GM23338 (cell line): ENCODE measurements at regions not wholly inside any gene's neighbourhood (a gene's known extent, or its start where the extent isn't known, plus 50 kb on each side); places are given as distances from the start of the nearest gene placed in this dataset.

Experiments used
- ATAC-seq: fragments of 200-7000 bp; cut with Tn5 transposase; 3 replicates; pipeline ENCODE4 v1.9.1; 2020
- DNase-seq: peaks from one replicate; pipeline ENCODE4 v3.0.0-alpha.2; 2015; ENCODE audit warnings: low spot score
- H2AFZ ChIP-seq: fragments of 200-600 bp; sonication (generic); 2 replicates; pipeline ENCODE4 v1.8.0; 2016; ENCODE audit warnings: antibody characterized with exemption, mild to moderate bottlenecking, moderate library complexity
- H3F3A ChIP-seq: fragments of 200-600 bp; sonication (generic); replicated peaks from 2 replicates; pipeline ENCODE4 v1.8.0; 2017; ENCODE audit warnings: antibody characterized with exemption, mixed run types, low read depth
- H3K27ac ChIP-seq: fragments of 200-600 bp; sonication (generic); 2 replicates; pipeline ENCODE4 v1.6.1; 2016; ENCODE audit warnings: low read depth
- H3K27me3 ChIP-seq: fragments of 200-600 bp; sonication (generic); 2 replicates; pipeline ENCODE4 v1.8.0; 2016; ENCODE audit warnings: mild to moderate bottlenecking, mixed run types, moderate library complexity; ENCODE audit not compliant: insufficient read depth
- H3K36me3 ChIP-seq: fragments of 200-600 bp; sonication (generic); 2 replicates; pipeline ENCODE4 v1.8.0; 2016; ENCODE audit warnings: mild to moderate bottlenecking; ENCODE audit not compliant: insufficient read depth
- H3K4me1 ChIP-seq: fragments of 200-600 bp; sonication (generic); 2 replicates; pipeline ENCODE4 v1.8.0; 2016; ENCODE audit warnings: mild to moderate bottlenecking, moderate library complexity; ENCODE audit not compliant: insufficient read depth
- H3K4me2 ChIP-seq: fragments of 200-600 bp; sonication (generic); 2 replicates; pipeline ENCODE4 v1.7.1; 2017; ENCODE audit warnings: mixed run types
- H3K4me3 ChIP-seq: fragments of 200-600 bp; sonication (generic); 2 replicates; pipeline ENCODE4 v1.6.1; 2016; ENCODE audit warnings: mixed run types
- H3K79me2 ChIP-seq: fragments of 200-600 bp; sonication (generic); replicated peaks from 2 replicates; pipeline ENCODE4 v1.8.0; 2017; ENCODE audit warnings: mild to moderate bottlenecking; ENCODE audit not compliant: insufficient read depth
- H3K9me2 ChIP-seq: fragments of 200-600 bp; sonication (generic); 2 replicates; pipeline ENCODE4 v1.8.0; 2017; ENCODE audit not compliant: insufficient read depth
- H4K20me1 ChIP-seq: fragments of 200-600 bp; sonication (generic); replicated peaks from 2 replicates; pipeline ENCODE4 v1.8.0; 2017; ENCODE audit warnings: mild to moderate bottlenecking; ENCODE audit not compliant: insufficient read depth
- H3K27ac Mint-ChIP-seq: 2 replicates; pipeline ENCODE4 v1.8.0; 2020; ENCODE audit warnings: inconsistent platforms, mild to moderate bottlenecking, moderate library complexity, mixed read lengths
- H3K27me3 Mint-ChIP-seq: 3 replicates; pipeline ENCODE4 v1.8.0; 2022; ENCODE audit warnings: low read depth, mild to moderate bottlenecking, moderate library complexity, mixed read lengths, inconsistent platforms; ENCODE audit not compliant: insufficient read depth, poor library complexity
- H3K36me3 Mint-ChIP-seq: 3 replicates; pipeline ENCODE4 v1.8.0; 2021; ENCODE audit warnings: low read depth, mild to moderate bottlenecking, inconsistent platforms, moderate library complexity, mixed read lengths
- H3K4me1 Mint-ChIP-seq: 3 replicates; pipeline ENCODE4 v1.8.0; 2020; ENCODE audit warnings: mild to moderate bottlenecking, inconsistent platforms, mixed read lengths
- H3K4me3 Mint-ChIP-seq: 3 replicates; pipeline ENCODE4 v1.8.0; 2021; ENCODE audit warnings: moderate library complexity, mild to moderate bottlenecking, inconsistent platforms, mixed read lengths
- H3K9me3 Mint-ChIP-seq: 3 replicates; pipeline ENCODE4 v1.8.0; 2020; ENCODE audit warnings: moderate library complexity, mild to moderate bottlenecking, inconsistent platforms, mixed read lengths
- CREB1 ChIP-seq: fragments of 250-450 bp; sonication (Bioruptor Pico); IDR thresholded peaks from 2 replicates; pipeline ENCODE4 v1.5.0; 2020; ENCODE audit warnings: low read depth, mild to moderate bottlenecking, moderate library complexity
- CTCF ChIP-seq, 2 experiments: fragments of 200-600 bp in 1 of 2; sonication (generic) in 1 of 2; conservative IDR thresholded peaks; 2 replicates each; pipeline versions ENCODE4 v1.5.1 to v1.6.1; 2016 to 2017; ENCODE audit warnings: antibody characterized with exemption in 2 of 2, low read depth in 2 of 2, mild to moderate bottlenecking in 2 of 2, moderate library complexity in 1 of 2
- EZH2 ChIP-seq: fragments of 200-600 bp; sonication (generic); IDR thresholded peaks from one replicate; pipeline ENCODE4 v1.8.0; 2017; ENCODE audit warnings: antibody characterized with exemption, mild to moderate bottlenecking, low read depth; ENCODE audit not compliant: unreplicated experiment
- JUNB ChIP-seq: IDR thresholded peaks from one replicate; pipeline ENCODE4 v1.6.1; 2016; ENCODE audit warnings: antibody characterized with exemption; ENCODE audit not compliant: unreplicated experiment
- POLR2AphosphoS5 ChIP-seq: IDR thresholded peaks from 2 replicates; pipeline ENCODE4 v1.6.1; 2016; ENCODE audit warnings: antibody characterized with exemption, low read depth
- STAT1 ChIP-seq: IDR thresholded peaks from one replicate; pipeline ENCODE4 v1.6.1; 2016; ENCODE audit warnings: antibody characterized with exemption; ENCODE audit not compliant: unreplicated experiment
- ZNF114 ChIP-seq: fragments of 250-450 bp; sonication (Bioruptor Pico); IDR thresholded peaks from 2 replicates; pipeline ENCODE4 v1.5.0; 2020; ENCODE audit warnings: mild to moderate bottlenecking, moderate library complexity
- ZNF331 ChIP-seq: fragments of 250-450 bp; sonication (Bioruptor Pico); IDR thresholded peaks from 2 replicates; pipeline ENCODE4 v1.5.0; 2020; ENCODE audit warnings: low read depth, mild to moderate bottlenecking, moderate library complexity
- TF ChIP-seq, protein P1 (sequence below): fragments of 250-450 bp; sonication (Bioruptor Pico); IDR thresholded peaks from 2 replicates; pipeline ENCODE4 v1.5.0; 2020; ENCODE audit warnings: mild to moderate bottlenecking, moderate library complexity

- TF ChIP-seq, protein P1, sequence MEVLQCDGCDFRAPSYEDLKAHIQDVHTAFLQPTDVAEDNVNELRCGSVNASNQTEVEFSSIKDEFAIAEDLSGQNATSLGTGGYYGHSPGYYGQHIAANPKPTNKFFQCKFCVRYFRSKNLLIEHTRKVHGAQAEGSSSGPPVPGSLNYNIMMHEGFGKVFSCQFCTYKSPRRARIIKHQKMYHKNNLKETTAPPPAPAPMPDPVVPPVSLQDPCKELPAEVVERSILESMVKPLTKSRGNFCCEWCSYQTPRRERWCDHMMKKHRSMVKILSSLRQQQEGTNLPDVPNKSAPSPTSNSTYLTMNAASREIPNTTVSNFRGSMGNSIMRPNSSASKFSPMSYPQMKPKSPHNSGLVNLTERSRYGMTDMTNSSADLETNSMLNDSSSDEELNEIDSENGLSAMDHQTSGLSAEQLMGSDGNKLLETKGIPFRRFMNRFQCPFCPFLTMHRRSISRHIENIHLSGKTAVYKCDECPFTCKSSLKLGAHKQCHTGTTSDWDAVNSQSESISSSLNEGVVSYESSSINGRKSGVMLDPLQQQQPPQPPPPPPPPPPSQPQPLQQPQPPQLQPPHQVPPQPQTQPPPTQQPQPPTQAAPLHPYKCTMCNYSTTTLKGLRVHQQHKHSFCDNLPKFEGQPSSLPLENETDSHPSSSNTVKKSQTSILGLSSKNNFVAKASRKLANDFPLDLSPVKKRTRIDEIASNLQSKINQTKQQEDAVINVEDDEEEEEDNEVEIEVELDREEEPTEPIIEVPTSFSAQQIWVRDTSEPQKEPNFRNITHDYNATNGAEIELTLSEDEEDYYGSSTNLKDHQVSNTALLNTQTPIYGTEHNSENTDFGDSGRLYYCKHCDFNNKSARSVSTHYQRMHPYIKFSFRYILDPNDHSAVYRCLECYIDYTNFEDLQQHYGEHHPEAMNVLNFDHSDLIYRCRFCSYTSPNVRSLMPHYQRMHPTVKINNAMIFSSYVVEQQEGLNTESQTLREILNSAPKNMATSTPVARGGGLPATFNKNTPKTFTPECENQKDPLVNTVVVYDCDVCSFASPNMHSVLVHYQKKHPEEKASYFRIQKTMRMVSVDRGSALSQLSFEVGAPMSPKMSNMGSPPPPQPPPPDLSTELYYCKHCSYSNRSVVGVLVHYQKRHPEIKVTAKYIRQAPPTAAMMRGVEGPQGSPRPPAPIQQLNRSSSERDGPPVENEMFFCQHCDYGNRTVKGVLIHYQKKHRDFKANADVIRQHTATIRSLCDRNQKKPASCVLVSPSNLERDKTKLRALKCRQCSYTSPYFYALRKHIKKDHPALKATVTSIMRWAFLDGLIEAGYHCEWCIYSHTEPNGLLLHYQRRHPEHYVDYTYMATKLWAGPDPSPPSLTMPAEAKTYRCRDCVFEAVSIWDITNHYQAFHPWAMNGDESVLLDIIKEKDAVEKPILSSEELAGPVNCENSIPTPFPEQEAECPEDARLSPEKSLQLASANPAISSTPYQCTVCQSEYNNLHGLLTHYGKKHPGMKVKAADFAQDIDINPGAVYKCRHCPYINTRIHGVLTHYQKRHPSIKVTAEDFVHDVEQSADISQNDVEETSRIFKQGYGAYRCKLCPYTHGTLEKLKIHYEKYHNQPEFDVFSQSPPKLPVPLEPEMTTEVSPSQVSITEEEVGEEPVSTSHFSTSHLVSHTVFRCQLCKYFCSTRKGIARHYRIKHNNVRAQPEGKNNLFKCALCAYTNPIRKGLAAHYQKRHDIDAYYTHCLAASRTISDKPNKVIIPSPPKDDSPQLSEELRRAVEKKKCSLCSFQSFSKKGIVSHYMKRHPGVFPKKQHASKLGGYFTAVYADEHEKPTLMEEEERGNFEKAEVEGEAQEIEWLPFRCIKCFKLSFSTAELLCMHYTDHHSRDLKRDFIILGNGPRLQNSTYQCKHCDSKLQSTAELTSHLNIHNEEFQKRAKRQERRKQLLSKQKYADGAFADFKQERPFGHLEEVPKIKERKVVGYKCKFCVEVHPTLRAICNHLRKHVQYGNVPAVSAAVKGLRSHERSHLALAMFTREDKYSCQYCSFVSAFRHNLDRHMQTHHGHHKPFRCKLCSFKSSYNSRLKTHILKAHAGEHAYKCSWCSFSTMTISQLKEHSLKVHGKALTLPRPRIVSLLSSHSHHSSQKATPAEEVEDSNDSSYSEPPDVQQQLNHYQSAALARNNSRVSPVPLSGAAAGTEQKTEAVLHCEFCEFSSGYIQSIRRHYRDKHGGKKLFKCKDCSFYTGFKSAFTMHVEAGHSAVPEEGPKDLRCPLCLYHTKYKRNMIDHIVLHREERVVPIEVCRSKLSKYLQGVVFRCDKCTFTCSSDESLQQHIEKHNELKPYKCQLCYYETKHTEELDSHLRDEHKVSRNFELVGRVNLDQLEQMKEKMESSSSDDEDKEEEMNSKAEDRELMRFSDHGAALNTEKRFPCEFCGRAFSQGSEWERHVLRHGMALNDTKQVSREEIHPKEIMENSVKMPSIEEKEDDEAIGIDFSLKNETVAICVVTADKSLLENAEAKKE (CRISPR knock-in tag), result no peak
- TF ChIP-seq ZNF114, result no peak
- TF ChIP-seq JUNB, result no peak
- TF ChIP-seq CREB1, result no peak
Observed at GRCh38 chr16:62978451-62978850, 942.2 kb upstream of the CDH8 start (continued).

DNA sequence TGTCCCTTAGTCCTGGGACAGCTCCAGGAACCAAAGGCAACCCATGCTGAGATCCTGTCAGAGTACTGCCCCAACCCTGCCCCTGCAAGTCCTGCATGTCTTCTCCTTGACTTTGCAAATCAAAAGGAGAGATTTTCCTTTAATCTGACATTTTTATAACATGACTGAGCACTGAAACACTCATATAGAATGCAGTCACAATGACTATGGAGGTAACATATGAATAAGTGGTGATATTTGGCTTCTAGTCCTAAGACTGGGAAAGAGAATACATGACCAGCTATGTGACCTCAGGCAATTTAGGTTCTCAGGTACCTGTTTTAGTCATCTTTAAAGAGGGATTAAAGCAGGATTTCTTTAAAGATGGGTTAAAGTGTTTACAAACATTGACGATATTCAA, 941.6 kb upstream of the CDH8 start:
- no peak overlapping the region for H3K4me2 ChIP-seq
- H2AFZ ChIP-seq, result no peak overlapping the region
- H3K4me3 ChIP-seq, result no peak overlapping the region
- no peak for ATAC-seq
- DNase-seq, result no peak
- Mint-ChIP-seq H3K4me1 (no peaks in the 10 kb centered on the region; the same call in 2 of the 3 replicates), H3K27me3 (no peaks in the 10 kb centered on the region), H3K36me3 (no peaks in the 10 kb centered on the region), H3K9me3 (peaks cover 4% of the 10 kb centered on the region; the same call in 2 of the 3 replicates), H3K4me3 (no peak overlapping the region), H3K27ac (no peak overlapping the region)
- H3K36me3 ChIP-seq, result no peaks in the 10 kb centered on the region
- H3K4me1 ChIP-seq, result no peaks in the 10 kb centered on the region
- H3F3A ChIP-seq, result no peaks in the 10 kb centered on the region
- H3K9me2 ChIP-seq, result no peaks in the 10 kb centered on the region
- no peak overlapping the region for H3K27ac ChIP-seq
- no peaks in the 10 kb centered on the region for H3K27me3 ChIP-seq
- H3K79me2 ChIP-seq, result no peaks in the 10 kb centered on the region
- H4K20me1 ChIP-seq, result no peaks in the 10 kb centered on the region
- TF ChIP-seq STAT1 (no peak), EZH2 (no peak), POLR2AphosphoS5 (no peak), ZNF331 (CRISPR knock-in tag) (no peak), JUNB (no peak), CTCF (conservative IDR thresholded peaks at IDR 0.05; ENCODE audit: low read depth in 2 of 2) (peak in 1 of 2 experiments; percentile 19; a peak in 1 of 4 replicates)
- TF ChIP-seq, protein P1 (CRISPR knock-in tag), result no peak
